IPS-18c (cell line): ENCODE measurements at regions not wholly inside any gene's neighbourhood (a gene's known extent, or its start where the extent isn't known, plus 50 kb on each side); places are given as distances from the start of the nearest gene placed in this dataset.

Experiments
- H3K4me3 ChIP-seq: 2 replicates; pipeline ENCODE4 v1.7.0; 2013; ENCODE audit warnings: low read depth, mild to moderate bottlenecking, low read length, moderate library complexity; ENCODE audit not compliant: insufficient read depth
- H3K9me3 ChIP-seq: one replicate; pipeline ENCODE4 v1.6.1; 2013; ENCODE audit warnings: mild to moderate bottlenecking, low read length, moderate library complexity; ENCODE audit not compliant: control insufficient read depth, insufficient read depth

GRCh38 chr2:145323512-145323911 is 803.6 kb upstream of the ZEB2 start:
- no peak overlapping the region for H3K4me3 ChIP-seq
- no peaks in the 10 kb centered on the region for H3K9me3 ChIP-seq

DNA sequence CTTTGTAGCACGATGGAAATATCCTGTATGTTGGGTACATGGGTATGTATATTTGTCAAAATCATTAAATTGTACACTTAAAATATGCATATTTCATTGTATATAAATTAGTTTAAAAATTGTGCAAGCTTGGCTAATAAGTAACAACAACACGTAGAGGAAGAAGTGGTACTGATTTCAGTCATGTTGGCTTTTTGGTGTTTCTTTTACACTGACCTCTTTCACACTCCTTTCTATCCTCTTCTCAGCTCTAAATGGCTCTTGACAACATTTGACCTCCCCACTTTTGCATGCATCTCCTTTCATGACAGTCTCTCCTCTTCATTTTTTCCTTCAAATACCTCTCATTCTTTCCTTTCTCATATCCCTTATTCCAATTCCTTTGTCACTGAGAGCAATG is 801.4 kb upstream of the ZEB2 start:
- no peaks in the 10 kb centered on the region for H3K9me3 ChIP-seq
- H3K4me3 ChIP-seq, result no peak overlapping the region

GRCh38 chr2:145316496-145316895 is 796.6 kb upstream of the ZEB2 start:
- H3K9me3 ChIP-seq, result no peaks in the 10 kb centered on the region

GRCh38 chr2:145315053-145315452 is 795.1 kb upstream of the ZEB2 start:
- Histone ChIP-seq H3K4me3 (no peak overlapping the region), H3K9me3 (no peaks in the 10 kb centered on the region)

More at GRCh38 chr2:145316496-145316895, 796.6 kb upstream of the ZEB2 start:
- no peak overlapping the region for H3K4me3 ChIP-seq

DNA sequence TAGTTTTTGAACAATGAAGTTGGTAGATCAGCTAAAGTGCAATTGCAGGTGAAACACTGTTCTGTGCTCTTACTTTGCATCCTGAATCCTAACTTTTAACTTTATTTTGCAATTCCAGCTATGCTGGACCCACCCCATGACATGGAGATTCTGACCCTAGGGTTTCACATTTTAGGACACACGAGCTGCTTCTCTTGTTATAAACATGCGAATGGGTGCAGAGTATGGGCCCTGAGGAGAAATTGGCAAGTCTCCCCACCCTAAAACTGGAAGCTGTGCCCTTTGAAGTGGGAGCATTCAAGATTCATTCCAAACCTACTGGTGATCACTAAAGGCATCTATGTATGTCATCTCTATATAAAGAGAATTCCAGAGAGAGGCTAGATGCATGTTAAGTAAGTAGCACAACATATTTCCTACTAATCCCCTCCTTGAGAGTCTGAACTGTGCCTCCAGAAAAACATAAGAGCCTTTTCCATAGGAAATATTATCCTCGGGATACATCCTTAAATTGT is 794.3 kb upstream of the ZEB2 start:
- H3K4me3 ChIP-seq, result no peak overlapping the region
- no peaks in the 10 kb centered on the region for H3K9me3 ChIP-seq

DNA sequence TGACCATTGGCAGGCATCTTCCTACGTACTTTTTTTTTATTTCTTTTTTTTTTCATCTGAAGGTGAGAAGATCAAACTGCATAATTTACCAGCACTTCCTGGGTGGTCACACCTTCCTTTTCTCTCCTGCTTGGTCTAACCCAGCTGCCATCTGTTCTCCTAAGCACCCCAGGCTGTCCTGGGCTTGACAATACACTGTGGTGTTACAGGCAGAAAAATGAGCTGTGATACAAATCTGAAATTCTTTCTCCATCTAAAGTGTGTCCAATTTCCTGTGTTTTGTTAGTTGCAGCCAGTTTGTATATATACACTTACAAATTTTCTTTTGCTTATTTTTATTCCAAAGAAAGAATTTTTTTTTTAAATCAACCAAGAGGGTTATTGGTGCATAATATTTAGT is 786.0 kb upstream of the ZEB2 start:
- Histone ChIP-seq H3K4me3 (no peak overlapping the region), H3K9me3 (no peaks in the 10 kb centered on the region)

- H3K4me3 ChIP-seq, result no peak overlapping the region
- no peaks in the 10 kb centered on the region for H3K9me3 ChIP-seq
Measured at GRCh38 chr2:145304501-145304900, 784.6 kb upstream of the ZEB2 start.

- no peaks in the 10 kb centered on the region for H3K9me3 ChIP-seq
- no peak overlapping the region for H3K4me3 ChIP-seq
Measured at GRCh38 chr2:145303536-145303935, 783.6 kb upstream of the ZEB2 start.

DNA sequence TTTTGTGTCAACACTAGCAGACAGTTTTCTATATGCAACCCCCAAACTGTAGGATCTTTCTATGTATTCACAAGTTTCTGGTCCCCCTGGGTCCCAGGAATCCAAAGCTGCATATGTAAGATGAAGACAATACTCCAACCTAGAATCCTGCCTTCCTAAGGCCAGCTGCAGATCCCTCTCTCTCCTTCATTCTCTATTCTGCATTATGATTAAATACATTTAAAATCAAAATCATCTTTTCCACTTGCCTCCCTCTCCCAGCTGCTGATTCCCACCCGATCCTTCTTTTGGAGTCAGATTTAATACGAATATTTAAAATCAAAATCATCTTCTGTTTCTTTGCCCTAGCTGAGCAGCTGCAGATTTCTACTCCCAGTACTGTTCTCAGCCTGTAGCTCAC is 783.0 kb upstream of the ZEB2 start:
- Histone ChIP-seq H3K4me3 (no peak overlapping the region), H3K9me3 (no peaks in the 10 kb centered on the region)

- Histone ChIP-seq H3K9me3 (no peaks in the 10 kb centered on the region), H3K4me3 (no peak overlapping the region)
Measured at GRCh38 chr2:145302451-145302850, 782.5 kb upstream of the ZEB2 start.

- H3K4me3 ChIP-seq, result no peak overlapping the region
- H3K9me3 ChIP-seq, result no peaks in the 10 kb centered on the region
Measured at GRCh38 chr2:145299368-145299767, 779.4 kb upstream of the ZEB2 start.

DNA sequence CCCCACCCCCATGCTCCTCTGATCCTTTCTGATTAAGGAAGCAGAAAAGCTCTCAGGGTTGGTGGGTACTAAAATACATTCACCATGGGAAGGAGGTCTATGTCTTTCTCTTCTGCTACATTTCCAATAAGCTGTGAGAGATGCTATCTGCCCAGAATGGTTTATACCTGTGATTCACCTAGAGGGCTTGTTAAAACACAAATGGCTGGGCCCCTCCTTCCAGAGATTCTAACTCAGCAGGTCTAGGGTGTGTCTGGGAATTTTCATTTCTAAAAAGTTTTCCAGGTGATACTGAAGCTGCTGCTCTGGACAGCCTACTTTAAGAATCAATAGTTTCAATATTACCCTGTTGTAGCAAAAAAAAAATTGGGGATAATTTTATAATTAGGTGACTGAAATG is 772.2 kb upstream of the ZEB2 start:
- H3K4me3 ChIP-seq, result no peak overlapping the region
- H3K9me3 ChIP-seq, result no peaks in the 10 kb centered on the region

GRCh38 chr2:145290986-145291385 is 771.1 kb upstream of the ZEB2 start:
- H3K4me3 ChIP-seq, result no peak overlapping the region
- no peaks in the 10 kb centered on the region for H3K9me3 ChIP-seq

DNA sequence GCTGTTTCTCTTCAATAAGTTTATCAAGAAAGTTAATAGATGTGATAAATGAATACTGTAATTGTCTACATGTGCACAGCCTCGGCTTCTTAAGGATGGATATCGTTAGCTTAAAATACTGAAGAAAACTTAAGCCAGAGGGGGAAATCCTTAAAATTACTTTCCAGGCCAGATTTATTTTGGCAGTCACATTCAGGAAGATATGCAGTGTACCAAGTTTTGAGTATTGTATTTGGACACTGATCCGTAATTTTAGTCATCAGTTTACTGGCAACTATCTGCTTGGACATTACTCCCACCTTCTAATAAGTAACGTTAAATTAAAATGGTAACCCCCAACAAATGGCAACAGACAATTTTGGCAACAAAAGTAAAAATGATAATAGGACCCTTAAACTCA is 770.0 kb upstream of the ZEB2 start:
- Histone ChIP-seq H3K9me3 (no peaks in the 10 kb centered on the region), H3K4me3 (no peak overlapping the region)

DNA sequence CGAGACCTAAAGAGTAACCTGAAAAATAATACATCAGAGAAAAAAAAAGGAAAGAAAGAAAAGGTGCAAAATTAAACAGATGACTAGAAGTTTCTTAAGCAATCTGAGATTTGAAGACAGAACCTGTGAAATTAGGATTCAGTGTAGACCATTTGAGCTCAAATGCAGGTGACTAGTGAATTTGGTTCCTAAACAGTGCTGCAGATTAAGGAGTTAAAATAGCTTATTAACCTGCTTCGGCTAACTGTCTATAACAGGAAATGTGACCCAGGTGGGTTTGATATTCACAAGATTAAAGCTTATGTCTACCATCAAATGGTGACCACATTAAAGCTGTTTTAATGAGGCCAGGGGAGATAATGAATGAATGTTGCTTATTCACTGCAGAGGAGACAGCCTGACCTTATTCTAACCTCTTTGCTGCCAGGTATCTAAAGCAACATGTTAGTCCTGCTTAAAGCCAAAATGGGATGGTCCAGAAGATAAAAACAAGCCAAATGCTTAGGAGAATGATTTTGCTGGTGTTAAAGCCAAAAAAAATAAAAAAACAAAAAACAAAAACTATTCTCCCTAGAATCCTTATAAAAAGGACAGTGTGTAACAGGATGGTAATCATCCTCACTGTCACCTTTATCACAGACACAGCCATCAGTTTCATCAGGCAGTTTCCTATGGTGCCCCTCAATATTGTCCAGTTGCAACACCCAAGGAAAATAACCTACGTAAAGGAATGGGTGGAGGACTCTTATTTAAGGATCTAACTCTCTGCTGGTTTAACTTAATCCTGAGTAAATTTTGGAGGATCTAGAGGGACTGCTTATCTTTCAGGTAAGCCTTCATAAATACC is 769.0 kb upstream of the ZEB2 start:
- H3K4me3 ChIP-seq, result no peak overlapping the region
- H3K9me3 ChIP-seq, result no peaks in the 10 kb centered on the region

- H3K9me3 ChIP-seq, result no peaks in the 10 kb centered on the region
- no peak overlapping the region for H3K4me3 ChIP-seq
Measured at GRCh38 chr2:145287736-145288135, 767.8 kb upstream of the ZEB2 start.

- Histone ChIP-seq H3K4me3 (no peak overlapping the region), H3K9me3 (no peaks in the 10 kb centered on the region)
Measured at GRCh38 chr2:145286716-145287275, 766.9 kb upstream of the ZEB2 start.

DNA sequence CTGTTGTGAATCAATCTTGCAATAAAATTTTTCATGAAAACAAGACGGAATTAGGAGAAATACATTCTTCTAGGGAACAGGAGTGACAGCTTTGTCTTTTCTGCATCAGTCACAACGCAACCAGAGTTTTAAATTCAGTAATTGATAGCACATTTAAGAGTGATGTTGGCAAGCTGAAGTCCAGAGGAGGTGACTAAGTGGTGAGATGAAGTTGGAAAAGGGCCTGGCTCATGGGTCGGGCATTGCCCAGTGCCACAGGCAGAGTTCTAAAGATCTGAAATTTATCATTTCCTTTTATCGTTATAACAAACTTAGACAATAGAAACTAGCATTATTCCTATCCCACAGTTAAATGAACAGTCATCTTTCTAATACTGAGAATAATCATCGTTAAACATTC is 764.6 kb upstream of the ZEB2 start:
- no peak overlapping the region for H3K4me3 ChIP-seq
- no peaks in the 10 kb centered on the region for H3K9me3 ChIP-seq
